ENCODE measurements at regions not wholly inside any gene's neighbourhood (a gene's known extent, or its start where the extent isn't known, plus 50 kb on each side); places are given as distances from the start of the nearest gene placed in this dataset.
"Not testable (repeated sequence)": the region's sequence is repeated elsewhere in the genome, so short reads cannot be mapped to it uniquely, and the experiment has no call there.

- H3K27me3 ChIP-seq (ENCODE audit: control insufficient read depth in 2 of 2, insufficient read depth in 2 of 2, low read length in 2 of 2) = no peaks in the 10 kb centered on the region
- H3K4me3 ChIP-seq (ENCODE audit: low read length in 2 of 2) = no peak overlapping the region
- peaks cover 0 to 3% of the 10 kb centered on the region in 2 donors for H3K4me1 ChIP-seq (ENCODE audit: control insufficient read depth in 2 of 2, insufficient read depth in 2 of 2, low read length in 2 of 2)
- H3K36me3 ChIP-seq (ENCODE audit: control insufficient read depth in 2 of 2, insufficient read depth in 2 of 2, low read length in 2 of 2) = no peaks in the 10 kb centered on the region
- no peaks in the 10 kb centered on the region for H3K9me3 ChIP-seq (ENCODE audit: control insufficient read depth in 2 of 2, low read length in 2 of 2)
- no peak overlapping the region for H3K27ac ChIP-seq (ENCODE audit: low read depth in 2 of 2, low read length in 2 of 2)
- H3K9ac ChIP-seq (ENCODE audit: low read depth in 1 of 2, low read length in 2 of 2) = no peak overlapping the region
These were observed 67.5 kb upstream of the RGPD5 start for GRCh38 chr2:109726379-109727270.

- no peaks in the 10 kb centered on the region for H3K27me3 ChIP-seq (ENCODE audit: control insufficient read depth in 2 of 2, insufficient read depth in 2 of 2, low read length in 2 of 2)
- no peaks in the 10 kb centered on the region for H3K36me3 ChIP-seq (ENCODE audit: control insufficient read depth in 2 of 2, insufficient read depth in 2 of 2, low read length in 2 of 2)
- H3K9me3 ChIP-seq (ENCODE audit: control insufficient read depth in 2 of 2, low read length in 2 of 2) = no peaks in the 10 kb centered on the region
- H3K4me3 ChIP-seq (ENCODE audit: low read length in 2 of 2) = no peak overlapping the region
- no peak overlapping the region for H3K9ac ChIP-seq (ENCODE audit: low read depth in 1 of 2, low read length in 2 of 2)
- peaks cover 0 to 3% of the 10 kb centered on the region in 2 donors for H3K4me1 ChIP-seq (ENCODE audit: control insufficient read depth in 2 of 2, insufficient read depth in 2 of 2, low read length in 2 of 2)
- H3K27ac ChIP-seq (ENCODE audit: low read depth in 2 of 2, low read length in 2 of 2) = no peak overlapping the region
These were observed 66.1 kb upstream of the RGPD5 start for GRCh38 chr2:109727929-109728447.

GRCh38 chr2:109733746-109734145 is 60.4 kb upstream of the RGPD5 start:
- not testable (repeated sequence) for H3K4me3 ChIP-seq (ENCODE audit: low read length in 2 of 2); H3K27ac ChIP-seq (ENCODE audit: low read depth in 2 of 2, low read length in 2 of 2); H3K36me3 ChIP-seq (ENCODE audit: control insufficient read depth in 2 of 2, insufficient read depth in 2 of 2, low read length in 2 of 2); H3K27me3 ChIP-seq (ENCODE audit: control insufficient read depth in 2 of 2, insufficient read depth in 2 of 2, low read length in 2 of 2); H3K9me3 ChIP-seq (ENCODE audit: control insufficient read depth in 2 of 2, low read length in 2 of 2); H3K9ac ChIP-seq (ENCODE audit: low read depth in 1 of 2, low read length in 2 of 2); H3K4me1 ChIP-seq (ENCODE audit: control insufficient read depth in 2 of 2, insufficient read depth in 2 of 2, low read length in 2 of 2)

- Histone ChIP-seq H3K27me3 (ENCODE audit: control insufficient read depth in 2 of 2, insufficient read depth in 2 of 2, low read length in 2 of 2) (no peaks in the 10 kb centered on the region), H3K9me3 (ENCODE audit: control insufficient read depth in 2 of 2, low read length in 2 of 2) (no peaks in the 10 kb centered on the region), H3K36me3 (ENCODE audit: control insufficient read depth in 2 of 2, insufficient read depth in 2 of 2, low read length in 2 of 2) (no peaks in the 10 kb centered on the region), H3K9ac (ENCODE audit: low read depth in 1 of 2, low read length in 2 of 2) (no peak overlapping the region), H3K4me3 (ENCODE audit: low read length in 2 of 2) (no peak overlapping the region), H3K27ac (ENCODE audit: low read depth in 2 of 2, low read length in 2 of 2) (no peak overlapping the region), H3K4me1 (ENCODE audit: control insufficient read depth in 2 of 2, insufficient read depth in 2 of 2, low read length in 2 of 2) (no peaks in the 10 kb centered on the region)
These were observed 57.8 kb upstream of the RGPD5 start for GRCh38 chr2:109736177-109736827.

Measured in mucosa of rectum (tissue), 2 donors.